Hindlimb muscle (tissue), 1 donor: ENCODE measurements at regions not wholly inside any gene's neighbourhood (a gene's known extent, or its start where the extent isn't known, plus 50 kb on each side); places are given as distances from the start of the nearest gene placed in this dataset.
"Not testable (repeated sequence)": the region's sequence is repeated elsewhere in the genome, so short reads cannot be mapped to it uniquely, and the experiment has no call there.

Experiments
- DNase-seq: peaks from one replicate; pipeline ENCODE4 v3.0.0-alpha.2; 2013

GRCh38 chr7:24057243-24057642, 226.7 kb upstream of the NPY start:
- no peak for DNase-seq

- no peak for DNase-seq
Observed at GRCh38 chr7:24058953-24059352, 225.0 kb upstream of the NPY start.

GRCh38 chr7:24059775-24060174, 224.2 kb upstream of the NPY start:
- no peak for DNase-seq

GRCh38 chr7:24063721-24064120, 220.3 kb upstream of the NPY start:
- no peak for DNase-seq

- no peak for DNase-seq
Observed at GRCh38 chr7:24069751-24070150, 214.2 kb upstream of the NPY start.

- DNase-seq: no peak
Observed at GRCh38 chr7:24073651-24074420, 210.2 kb upstream of the NPY start.

GRCh38 chr7:24075426-24075810, 208.6 kb upstream of the NPY start:
- DNase-seq: no peak

- no peak for DNase-seq
Observed at GRCh38 chr7:24082826-24083225, 201.2 kb upstream of the NPY start.

- no peak for DNase-seq
Observed at GRCh38 chr7:24102988-24103387, 181.0 kb upstream of the NPY start.

- no peak for DNase-seq
Observed at GRCh38 chr7:24108906-24109376, 175.0 kb upstream of the NPY start.

- DNase-seq: no peak
Observed at GRCh38 chr7:24110056-24110455, 173.9 kb upstream of the NPY start.

- no peak for DNase-seq
Observed at GRCh38 chr7:24113506-24113905, 170.5 kb upstream of the NPY start.

- DNase-seq: no peak
Observed at GRCh38 chr7:24115661-24116060, 168.3 kb upstream of the NPY start.

GRCh38 chr7:24117903-24118499, 166.0 kb upstream of the NPY start:
- not testable (repeated sequence) for DNase-seq

GRCh38 chr7:24119852-24120251, 164.1 kb upstream of the NPY start:
- no peak for DNase-seq

- no peak for DNase-seq
Observed at GRCh38 chr7:24123076-24123475, 160.9 kb upstream of the NPY start.

- DNase-seq: no peak
Observed at GRCh38 chr7:24125765-24126164, 158.2 kb upstream of the NPY start.

GRCh38 chr7:24127930-24128329, 156.1 kb upstream of the NPY start:
- DNase-seq: no peak

GRCh38 chr7:24129597-24129996, 154.4 kb upstream of the NPY start:
- no peak for DNase-seq

- DNase-seq: no peak
Observed at GRCh38 chr7:24130631-24131030, 153.4 kb upstream of the NPY start.

- no peak for DNase-seq
Observed at GRCh38 chr7:24133691-24134090, 150.3 kb upstream of the NPY start.

- DNase-seq: no peak
Observed at GRCh38 chr7:24134535-24134934, 149.5 kb upstream of the NPY start.

- no peak for DNase-seq
Observed at GRCh38 chr7:24135003-24135817, 148.8 kb upstream of the NPY start.

- no peak for DNase-seq
Observed at GRCh38 chr7:24137338-24137737, 146.7 kb upstream of the NPY start.
